Parathyroid adenoma (tissue), 2 donors: ENCODE measurements at regions not wholly inside any gene's neighbourhood (a gene's known extent, or its start where the extent isn't known, plus 50 kb on each side); places are given as distances from the start of the nearest gene placed in this dataset.

Source experiments
- H2AFZ ChIP-seq: fragments of 300-600 bp; sonication (generic); one replicate; pipeline ENCODE4 v1.7.0; 2017; ENCODE audit warnings: antibody characterized with exemption, mild to moderate bottlenecking
- H3K27ac ChIP-seq: fragments of 300-600 bp; sonication (generic); one replicate; pipeline ENCODE4 v1.7.0; 2017
- H3K27me3 ChIP-seq: fragments of 300-600 bp; sonication (generic); one replicate; pipeline ENCODE4 v1.7.0; 2017; ENCODE audit warnings: low read length; ENCODE audit not compliant: control insufficient read depth, insufficient read depth
- H3K36me3 ChIP-seq: fragments of 300-600 bp; sonication (generic); one replicate; pipeline ENCODE4 v1.7.0; 2017; ENCODE audit warnings: low read length; ENCODE audit not compliant: control insufficient read depth, insufficient read depth
- H3K4me1 ChIP-seq: fragments of 300-600 bp; sonication (generic); one replicate; pipeline ENCODE4 v1.7.0; 2017; ENCODE audit warnings: control low read depth
- H3K4me2 ChIP-seq: fragments of 300-600 bp; sonication (generic); one replicate; pipeline ENCODE4 v1.7.0; 2017; ENCODE audit warnings: low read length
- H3K4me3 ChIP-seq: fragments of 300-600 bp; sonication (generic); one replicate; pipeline ENCODE4 v1.7.0; 2017; ENCODE audit warnings: low read depth, low read length
- H3K79me2 ChIP-seq: fragments of 300-600 bp; sonication (generic); one replicate; pipeline ENCODE4 v1.7.0; 2017; ENCODE audit warnings: control low read depth
- H3K9ac ChIP-seq: fragments of 300-600 bp; sonication (generic); one replicate; pipeline ENCODE4 v1.7.0; 2017; ENCODE audit warnings: mild to moderate bottlenecking
- H3K9me3 ChIP-seq: fragments of 300-600 bp; sonication (generic); one replicate; pipeline ENCODE4 v1.7.0; 2017; ENCODE audit warnings: low read length; ENCODE audit not compliant: control insufficient read depth
- TF ChIP-seq, protein P1 (sequence below): fragments of 300-600 bp; sonication (generic); IDR thresholded peaks from one replicate; pipeline ENCODE4 v1.7.0; 2017; ENCODE audit warnings: antibody characterized with exemption, mild to moderate bottlenecking
- donor health status: primary hyperparathyroidism.

GRCh38 chr18:8507915-8508705 is 101.1 kb upstream of the RAB12 start:
- Histone ChIP-seq H2AFZ (no peak overlapping the region), H3K4me1 (no peaks in the 10 kb centered on the region), H3K27me3 (no peaks in the 10 kb centered on the region), H3K79me2 (no peaks in the 10 kb centered on the region), H3K27ac (no peak overlapping the region), H3K4me3 (no peak overlapping the region), H3K9me3 (no peaks in the 10 kb centered on the region), H3K36me3 (no peaks in the 10 kb centered on the region), H3K9ac (no peak overlapping the region), H3K4me2 (no peak overlapping the region)
- TF ChIP-seq, protein P1, sequence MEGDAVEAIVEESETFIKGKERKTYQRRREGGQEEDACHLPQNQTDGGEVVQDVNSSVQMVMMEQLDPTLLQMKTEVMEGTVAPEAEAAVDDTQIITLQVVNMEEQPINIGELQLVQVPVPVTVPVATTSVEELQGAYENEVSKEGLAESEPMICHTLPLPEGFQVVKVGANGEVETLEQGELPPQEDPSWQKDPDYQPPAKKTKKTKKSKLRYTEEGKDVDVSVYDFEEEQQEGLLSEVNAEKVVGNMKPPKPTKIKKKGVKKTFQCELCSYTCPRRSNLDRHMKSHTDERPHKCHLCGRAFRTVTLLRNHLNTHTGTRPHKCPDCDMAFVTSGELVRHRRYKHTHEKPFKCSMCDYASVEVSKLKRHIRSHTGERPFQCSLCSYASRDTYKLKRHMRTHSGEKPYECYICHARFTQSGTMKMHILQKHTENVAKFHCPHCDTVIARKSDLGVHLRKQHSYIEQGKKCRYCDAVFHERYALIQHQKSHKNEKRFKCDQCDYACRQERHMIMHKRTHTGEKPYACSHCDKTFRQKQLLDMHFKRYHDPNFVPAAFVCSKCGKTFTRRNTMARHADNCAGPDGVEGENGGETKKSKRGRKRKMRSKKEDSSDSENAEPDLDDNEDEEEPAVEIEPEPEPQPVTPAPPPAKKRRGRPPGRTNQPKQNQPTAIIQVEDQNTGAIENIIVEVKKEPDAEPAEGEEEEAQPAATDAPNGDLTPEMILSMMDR, result no peak

- no peaks in the 10 kb centered on the region for H3K4me1 ChIP-seq
- H3K9me3 ChIP-seq, result no peaks in the 10 kb centered on the region
- no peak overlapping the region for H3K27ac ChIP-seq
- no peak overlapping the region for H3K9ac ChIP-seq
- no peak overlapping the region for H3K4me2 ChIP-seq
- no peaks in the 10 kb centered on the region for H3K27me3 ChIP-seq
- H2AFZ ChIP-seq, result no peak overlapping the region
- H3K4me3 ChIP-seq, result no peak overlapping the region
- TF ChIP-seq, protein P1, result no peak
- H3K79me2 ChIP-seq, result no peaks in the 10 kb centered on the region
- no peaks in the 10 kb centered on the region for H3K36me3 ChIP-seq
These were observed 96.0 kb upstream of the RAB12 start for GRCh38 chr18:8513249-8513648.

DNA sequence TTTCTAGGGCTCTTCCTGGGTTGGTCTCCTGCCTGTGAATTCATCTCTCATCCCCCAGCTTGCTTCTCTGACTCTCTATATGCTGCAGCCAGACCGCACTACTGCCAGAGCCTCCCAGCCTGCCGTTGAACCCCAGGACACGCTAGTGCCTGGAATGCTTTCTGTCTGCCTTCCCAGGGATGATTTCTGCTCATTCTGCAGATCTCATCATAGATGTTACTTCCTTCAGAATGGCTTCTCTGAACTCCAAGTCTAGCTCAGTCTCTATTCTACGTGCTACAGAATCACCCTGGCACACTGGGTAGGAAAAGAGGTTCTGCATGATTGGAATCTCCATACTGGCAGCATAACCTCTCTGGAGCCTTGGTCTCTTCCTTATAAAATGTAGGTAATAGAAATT is 94.8 kb upstream of the RAB12 start:
- Histone ChIP-seq H3K27me3 (no peaks in the 10 kb centered on the region), H2AFZ (no peak overlapping the region), H3K27ac (no peak overlapping the region), H3K9ac (no peak overlapping the region), H3K4me3 (no peak overlapping the region), H3K4me2 (no peak overlapping the region), H3K9me3 (no peaks in the 10 kb centered on the region), H3K36me3 (no peaks in the 10 kb centered on the region), H3K4me1 (no peaks in the 10 kb centered on the region), H3K79me2 (no peaks in the 10 kb centered on the region)
- TF ChIP-seq, protein P1, result no peak

GRCh38 chr18:8515142-8515865 is 93.9 kb upstream of the RAB12 start:
- Histone ChIP-seq H3K4me2 (no peak overlapping the region), H2AFZ (no peak overlapping the region), H3K27ac (no peak overlapping the region), H3K4me3 (no peak overlapping the region), H3K79me2 (no peaks in the 10 kb centered on the region), H3K36me3 (no peaks in the 10 kb centered on the region), H3K9me3 (no peaks in the 10 kb centered on the region), H3K9ac (no peak overlapping the region), H3K4me1 (no peaks in the 10 kb centered on the region), H3K27me3 (no peaks in the 10 kb centered on the region)
- TF ChIP-seq, protein P1, result no peak
